ENCODE measurements at regions not wholly inside any gene's neighbourhood (a gene's known extent, or its start where the extent isn't known, plus 50 kb on each side); places are given as distances from the start of the nearest gene placed in this dataset.
A peak's percentile ranks its signal among the peaks of the same experiment; 100 is the strongest.

DNA sequence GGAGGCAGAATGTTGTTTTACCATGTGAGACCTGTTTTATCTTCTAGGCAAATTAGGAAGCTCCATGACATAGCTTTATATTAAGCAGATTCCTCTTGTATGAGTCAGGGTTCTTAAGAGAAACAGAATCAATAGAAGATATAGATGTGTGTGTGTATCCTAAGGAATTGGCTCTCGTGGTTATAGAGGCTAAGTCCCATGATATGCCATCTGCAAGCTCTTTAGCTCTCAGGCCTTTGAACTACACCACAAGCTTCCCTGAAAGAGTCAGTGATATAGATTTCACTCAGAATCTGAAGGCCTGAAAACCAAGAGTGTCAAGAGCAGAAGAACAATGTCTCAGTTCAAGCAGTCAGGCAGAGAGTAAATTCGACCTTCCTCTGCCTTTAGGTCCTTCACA is 365.8 kb upstream of the ZNF608 start:
- TF ChIP-seq, protein P1, sequence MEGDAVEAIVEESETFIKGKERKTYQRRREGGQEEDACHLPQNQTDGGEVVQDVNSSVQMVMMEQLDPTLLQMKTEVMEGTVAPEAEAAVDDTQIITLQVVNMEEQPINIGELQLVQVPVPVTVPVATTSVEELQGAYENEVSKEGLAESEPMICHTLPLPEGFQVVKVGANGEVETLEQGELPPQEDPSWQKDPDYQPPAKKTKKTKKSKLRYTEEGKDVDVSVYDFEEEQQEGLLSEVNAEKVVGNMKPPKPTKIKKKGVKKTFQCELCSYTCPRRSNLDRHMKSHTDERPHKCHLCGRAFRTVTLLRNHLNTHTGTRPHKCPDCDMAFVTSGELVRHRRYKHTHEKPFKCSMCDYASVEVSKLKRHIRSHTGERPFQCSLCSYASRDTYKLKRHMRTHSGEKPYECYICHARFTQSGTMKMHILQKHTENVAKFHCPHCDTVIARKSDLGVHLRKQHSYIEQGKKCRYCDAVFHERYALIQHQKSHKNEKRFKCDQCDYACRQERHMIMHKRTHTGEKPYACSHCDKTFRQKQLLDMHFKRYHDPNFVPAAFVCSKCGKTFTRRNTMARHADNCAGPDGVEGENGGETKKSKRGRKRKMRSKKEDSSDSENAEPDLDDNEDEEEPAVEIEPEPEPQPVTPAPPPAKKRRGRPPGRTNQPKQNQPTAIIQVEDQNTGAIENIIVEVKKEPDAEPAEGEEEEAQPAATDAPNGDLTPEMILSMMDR (IDR thresholded peaks at IDR 0.05; ENCODE audit: insufficient read depth, low read depth, low read length), result no peak
- DNase-seq (ENCODE audit: low read depth), result peak; percentile 77
- no peak overlapping the region for H3K4me3 ChIP-seq (ENCODE audit: low read depth, low read length)

DNA sequence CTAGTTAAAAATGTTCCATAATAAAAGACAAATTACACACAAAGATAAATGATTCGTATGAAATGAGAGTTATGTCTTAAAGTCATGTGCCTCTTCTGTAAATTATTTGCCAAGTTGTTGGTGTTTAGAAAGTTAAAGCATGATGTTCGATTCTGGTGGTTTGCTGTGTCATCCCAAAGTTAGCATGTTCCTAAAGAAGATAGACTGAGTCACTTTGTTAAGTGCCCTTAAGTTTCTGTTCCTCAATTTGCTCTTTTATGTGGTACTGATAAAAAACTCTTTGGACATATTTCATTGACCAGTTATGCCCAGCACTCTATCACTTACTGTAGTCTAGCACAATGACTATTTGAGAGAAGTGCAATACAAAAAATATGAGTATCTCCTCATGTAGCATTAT is 366.9 kb upstream of the ZNF608 start:
- TF ChIP-seq, protein P1 (IDR thresholded peaks at IDR 0.05; ENCODE audit: insufficient read depth, low read depth, low read length), result no peak
- DNase-seq (ENCODE audit: low read depth), result no peak
- H3K4me3 ChIP-seq (ENCODE audit: low read depth, low read length), result no peak overlapping the region

DNA sequence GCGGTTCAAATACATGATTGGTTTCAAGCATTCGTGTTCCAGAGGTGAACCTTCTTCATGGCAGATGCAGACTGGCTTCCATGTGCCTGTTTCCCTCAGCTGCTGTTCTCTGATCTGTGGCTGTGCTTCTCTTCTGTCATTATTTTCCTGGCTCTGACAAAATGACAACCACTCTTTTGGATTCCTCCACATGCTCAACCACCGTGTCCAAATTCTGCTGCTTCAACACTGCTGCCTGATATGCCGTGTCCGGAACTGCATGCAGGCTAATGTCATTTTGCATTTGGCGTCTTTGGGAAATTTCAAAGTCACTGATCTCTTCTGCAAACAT is 368.7 kb upstream of the ZNF608 start:
- TF ChIP-seq, protein P1 (IDR thresholded peaks at IDR 0.05; ENCODE audit: insufficient read depth, low read depth, low read length), result no peak
- no peak for DNase-seq (ENCODE audit: low read depth)
- H3K4me3 ChIP-seq (ENCODE audit: low read depth, low read length), result no peak overlapping the region

DNA sequence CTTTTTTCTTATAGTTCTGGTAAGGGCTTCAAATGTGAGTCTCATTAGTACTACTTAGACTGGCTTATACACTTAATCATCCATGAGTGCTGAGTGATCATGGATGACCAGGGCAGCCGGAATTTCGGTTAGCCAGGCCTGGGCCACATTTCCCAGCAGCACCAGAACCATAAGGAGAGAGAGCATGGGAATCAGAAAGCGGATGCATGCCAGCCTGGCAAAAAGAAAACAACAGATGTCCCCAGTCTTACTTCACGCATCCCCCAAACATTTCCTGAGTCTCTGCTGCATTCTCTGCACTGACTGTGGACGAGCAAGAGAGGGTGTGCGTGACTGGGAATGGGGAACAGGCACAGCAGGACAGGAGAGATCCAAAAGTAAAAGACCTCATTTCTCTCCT is 371.1 kb upstream of the ZNF608 start:
- TF ChIP-seq, protein P1 (IDR thresholded peaks at IDR 0.05; ENCODE audit: insufficient read depth, low read depth, low read length), result no peak
- DNase-seq (ENCODE audit: low read depth), result no peak
- no peak overlapping the region for H3K4me3 ChIP-seq (ENCODE audit: low read depth, low read length)

DNA sequence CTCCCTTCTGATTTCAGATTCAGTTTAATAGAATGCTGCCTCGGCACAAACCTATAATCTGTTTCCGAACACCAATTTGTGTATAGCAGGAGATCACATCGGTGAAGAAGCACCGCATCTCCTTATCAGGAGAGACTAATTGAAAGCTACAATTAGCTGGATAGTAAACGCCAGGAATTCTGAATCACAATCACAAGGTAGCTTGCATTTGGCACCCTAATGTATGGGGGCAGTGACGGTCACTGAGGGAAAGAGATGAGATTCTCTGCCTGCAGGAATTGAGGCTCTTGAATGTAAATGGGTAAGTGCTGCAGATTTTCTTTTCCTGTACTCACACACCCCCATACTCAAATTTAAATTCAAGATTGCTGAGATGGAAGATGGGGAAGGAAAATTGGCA is 373.6 kb upstream of the ZNF608 start:
- no peak for DNase-seq (ENCODE audit: low read depth)
- no peak overlapping the region for H3K4me3 ChIP-seq (ENCODE audit: low read depth, low read length)

DNA sequence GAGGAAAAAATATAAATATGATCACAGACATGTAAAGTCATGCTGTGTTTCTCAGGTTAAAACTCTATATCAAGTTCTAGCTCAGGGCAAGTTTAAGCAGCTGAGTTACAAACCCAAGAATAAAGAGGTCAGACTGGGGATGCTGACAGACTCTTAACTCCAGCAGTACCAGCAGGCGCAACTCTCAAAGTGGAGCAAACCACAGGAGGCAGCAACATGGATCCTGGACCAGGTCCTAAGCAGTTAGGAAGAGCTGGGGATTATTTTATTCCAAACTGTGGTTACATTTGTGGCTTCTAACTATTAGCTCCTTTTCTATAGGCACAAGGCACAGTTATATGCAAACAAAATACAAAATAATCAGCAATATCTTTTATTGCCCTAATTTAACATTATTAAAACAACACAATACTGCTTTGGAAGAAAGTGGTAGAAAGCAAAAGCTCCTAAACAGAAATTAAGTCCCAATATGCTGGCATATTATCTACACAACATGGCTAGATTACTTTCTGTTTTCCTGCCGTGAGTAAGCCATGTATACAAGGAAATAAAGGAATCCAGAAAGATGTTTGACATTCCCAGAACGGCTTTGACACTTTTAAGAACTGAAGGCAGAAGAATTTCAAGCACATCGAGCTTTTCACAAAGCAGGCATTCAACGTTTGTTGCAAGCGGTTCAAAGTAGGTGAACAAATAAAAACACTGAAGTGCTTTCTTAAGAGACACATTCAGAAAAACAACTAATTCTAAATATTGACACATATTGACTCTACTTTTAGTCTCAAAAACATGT is 378.8 kb upstream of the ZNF608 start:
- H3K4me3 ChIP-seq (ENCODE audit: low read depth, low read length), result no peak overlapping the region
- peak; percentile 23 for DNase-seq (ENCODE audit: low read depth)
- TF ChIP-seq, protein P1 (IDR thresholded peaks at IDR 0.05; ENCODE audit: insufficient read depth, low read depth, low read length), result no peak

More for the DNA sequence above, 373.6 kb upstream of the ZNF608 start:
- TF ChIP-seq, protein P1 (IDR thresholded peaks at IDR 0.05; ENCODE audit: insufficient read depth, low read depth, low read length), result no peak

DNA sequence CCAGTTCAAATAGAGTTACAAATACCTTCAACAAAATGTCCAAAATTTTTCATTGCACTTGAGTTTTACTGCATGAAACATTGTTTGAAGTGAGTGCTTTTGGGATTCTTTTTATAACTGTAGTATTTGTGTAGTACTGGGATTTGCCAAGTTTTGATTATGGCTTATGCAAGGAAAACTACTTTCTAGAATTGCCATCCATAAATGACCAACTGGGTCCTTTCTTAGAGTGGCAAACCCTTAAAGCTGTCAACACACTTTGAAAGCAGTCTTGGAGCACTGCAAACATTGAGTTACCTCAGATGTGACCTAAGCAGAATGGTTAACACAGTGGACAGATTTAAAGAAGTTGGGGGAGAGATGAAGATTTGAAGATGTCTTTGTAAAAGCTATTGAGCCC is 379.6 kb upstream of the ZNF608 start:
- TF ChIP-seq, protein P1 (IDR thresholded peaks at IDR 0.05; ENCODE audit: insufficient read depth, low read depth, low read length), result no peak
- no peak overlapping the region for H3K4me3 ChIP-seq (ENCODE audit: low read depth, low read length)
- DNase-seq (ENCODE audit: low read depth), result no peak

All from fibroblast of villous mesenchyme (primary cell).